ENCODE measurements at regions not wholly inside any gene's neighbourhood (a gene's known extent, or its start where the extent isn't known, plus 50 kb on each side); places are given as distances from the start of the nearest gene placed in this dataset.
A peak's percentile ranks its signal among the peaks of the same experiment; 100 is the strongest.

- DNase-seq (ENCODE audit: low read depth): no peak
- TF ChIP-seq, protein P1, sequence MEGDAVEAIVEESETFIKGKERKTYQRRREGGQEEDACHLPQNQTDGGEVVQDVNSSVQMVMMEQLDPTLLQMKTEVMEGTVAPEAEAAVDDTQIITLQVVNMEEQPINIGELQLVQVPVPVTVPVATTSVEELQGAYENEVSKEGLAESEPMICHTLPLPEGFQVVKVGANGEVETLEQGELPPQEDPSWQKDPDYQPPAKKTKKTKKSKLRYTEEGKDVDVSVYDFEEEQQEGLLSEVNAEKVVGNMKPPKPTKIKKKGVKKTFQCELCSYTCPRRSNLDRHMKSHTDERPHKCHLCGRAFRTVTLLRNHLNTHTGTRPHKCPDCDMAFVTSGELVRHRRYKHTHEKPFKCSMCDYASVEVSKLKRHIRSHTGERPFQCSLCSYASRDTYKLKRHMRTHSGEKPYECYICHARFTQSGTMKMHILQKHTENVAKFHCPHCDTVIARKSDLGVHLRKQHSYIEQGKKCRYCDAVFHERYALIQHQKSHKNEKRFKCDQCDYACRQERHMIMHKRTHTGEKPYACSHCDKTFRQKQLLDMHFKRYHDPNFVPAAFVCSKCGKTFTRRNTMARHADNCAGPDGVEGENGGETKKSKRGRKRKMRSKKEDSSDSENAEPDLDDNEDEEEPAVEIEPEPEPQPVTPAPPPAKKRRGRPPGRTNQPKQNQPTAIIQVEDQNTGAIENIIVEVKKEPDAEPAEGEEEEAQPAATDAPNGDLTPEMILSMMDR (IDR thresholded peaks at IDR 0.05; ENCODE audit: insufficient read depth, low read depth, low read length): no peak
Observed at GRCh38 chr3:110791995-110792686, 279.5 kb upstream of the NECTIN3 start.

GRCh38 chr3:110793611-110794010, 278.0 kb upstream of the NECTIN3 start:
- TF ChIP-seq, protein P1 (IDR thresholded peaks at IDR 0.05; ENCODE audit: insufficient read depth, low read depth, low read length): no peak
- no peak for DNase-seq (ENCODE audit: low read depth)
- no peak overlapping the region for H3K4me3 ChIP-seq (ENCODE audit: low read depth, low read length)

More at GRCh38 chr3:110791995-110792686, 279.5 kb upstream of the NECTIN3 start:
- no peak overlapping the region for H3K4me3 ChIP-seq (ENCODE audit: low read depth, low read length)

GRCh38 chr3:110795163-110795562, 276.5 kb upstream of the NECTIN3 start:
- TF ChIP-seq, protein P1 (IDR thresholded peaks at IDR 0.05; ENCODE audit: insufficient read depth, low read depth, low read length): no peak
- H3K4me3 ChIP-seq (ENCODE audit: low read depth, low read length): no peak overlapping the region
- no peak for DNase-seq (ENCODE audit: low read depth)

DNA sequence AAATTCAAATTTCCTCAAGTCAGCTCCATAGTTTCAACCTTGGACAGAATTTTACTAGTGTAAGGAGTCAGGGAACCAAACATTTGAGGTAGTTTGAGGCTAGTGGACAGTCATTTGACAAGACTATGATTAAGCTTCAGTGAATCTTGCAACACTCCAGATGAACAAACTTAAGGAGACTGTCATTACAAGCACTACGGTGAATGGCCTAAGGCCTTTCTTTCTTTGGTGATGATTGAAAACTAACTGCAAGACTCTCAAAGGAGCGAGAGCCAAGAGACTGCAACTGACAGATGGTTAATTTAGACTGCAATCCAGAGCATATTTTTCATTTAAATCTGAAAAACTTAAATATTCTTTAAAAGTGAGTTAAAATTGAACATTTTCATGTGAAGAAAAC, 272.3 kb upstream of the NECTIN3 start:
- DNase-seq (ENCODE audit: low read depth): peak; percentile 62
- no peak overlapping the region for H3K4me3 ChIP-seq (ENCODE audit: low read depth, low read length)
- TF ChIP-seq, protein P1 (IDR thresholded peaks at IDR 0.05; ENCODE audit: insufficient read depth, low read depth, low read length): no peak

GRCh38 chr3:110804856-110805255, 266.8 kb upstream of the NECTIN3 start:
- DNase-seq (ENCODE audit: low read depth): no peak
- no peak overlapping the region for H3K4me3 ChIP-seq (ENCODE audit: low read depth, low read length)
- TF ChIP-seq, protein P1 (IDR thresholded peaks at IDR 0.05; ENCODE audit: insufficient read depth, low read depth, low read length): no peak

- TF ChIP-seq, protein P1 (IDR thresholded peaks at IDR 0.05; ENCODE audit: insufficient read depth, low read depth, low read length): no peak
- H3K4me3 ChIP-seq (ENCODE audit: low read depth, low read length): no peak overlapping the region
- DNase-seq (ENCODE audit: low read depth): peak; percentile 47
Observed at GRCh38 chr3:110806924-110807323, 264.7 kb upstream of the NECTIN3 start.

GRCh38 chr3:110808630-110809029, 263.0 kb upstream of the NECTIN3 start:
- TF ChIP-seq, protein P1 (IDR thresholded peaks at IDR 0.05; ENCODE audit: insufficient read depth, low read depth, low read length): no peak
- no peak for DNase-seq (ENCODE audit: low read depth)
- H3K4me3 ChIP-seq (ENCODE audit: low read depth, low read length): no peak overlapping the region
